ENCODE measurements at regions not wholly inside any gene's neighbourhood (a gene's known extent, or its start where the extent isn't known, plus 50 kb on each side); places are given as distances from the start of the nearest gene placed in this dataset.

DNA sequence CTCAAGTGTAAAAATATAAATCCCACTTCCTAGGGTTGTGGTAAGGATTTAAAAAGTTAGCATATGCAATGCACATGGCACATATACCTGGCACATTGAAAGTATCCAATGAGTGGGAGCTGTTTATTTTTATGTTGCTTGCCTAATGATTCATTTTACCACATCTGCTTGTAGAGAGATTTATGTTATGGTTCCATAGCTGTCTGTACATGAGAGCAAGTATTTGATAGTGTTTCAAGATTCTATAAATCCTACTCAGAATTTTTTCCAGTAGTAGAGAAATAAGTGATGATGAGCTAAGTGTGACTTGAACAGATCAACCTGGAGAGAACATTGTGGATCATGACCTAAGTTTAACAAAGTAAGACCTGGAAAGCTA lies 125.3 kb upstream of the SPTLC3 start:
- Mint-ChIP-seq H3K27me3 (ENCODE audit: low read depth in 3 of 3) (peaks cover 0 to 6% (median 0%) of the 10 kb centered on the region in 3 donors), H3K9me3 (no peaks in the 10 kb centered on the region), H3K4me1 (no peaks in the 10 kb centered on the region), H3K36me3 (no peaks in the 10 kb centered on the region), H3K27ac (no peak overlapping the region), H3K4me3 (no peak overlapping the region)
- H2AFZ ChIP-seq (ENCODE audit: insufficient read depth, low read depth, low read length, poor library complexity, severe bottlenecking): no peak overlapping the region
- no peaks in the 10 kb centered on the region for H3K9me3 ChIP-seq (replicated peaks in 1 of 2; ENCODE audit: control insufficient read depth in 1 of 2, insufficient read depth in 1 of 2, low read length in 2 of 2)
- H3K27ac ChIP-seq (ENCODE audit: low read depth in 1 of 2, low read length in 2 of 2): no peak overlapping the region
- no peaks in the 10 kb centered on the region for H3K27me3 ChIP-seq (ENCODE audit: control insufficient read depth in 2 of 2, insufficient read depth in 2 of 2, low read length in 2 of 2)
- no peak overlapping the region for H3K4me3 ChIP-seq (replicated peaks in 1 of 3; ENCODE audit: low read depth in 2 of 3, low read length in 3 of 3)
- H3K9ac ChIP-seq (ENCODE audit: insufficient read depth, low read length, poor library complexity, severe bottlenecking): no peak overlapping the region
- H3K79me2 ChIP-seq (ENCODE audit: insufficient read depth, low read length): no peaks in the 10 kb centered on the region
- intact Hi-C loops (cut with micrococcal nuclease): no loop called here
- TF ChIP-seq, protein P1, sequence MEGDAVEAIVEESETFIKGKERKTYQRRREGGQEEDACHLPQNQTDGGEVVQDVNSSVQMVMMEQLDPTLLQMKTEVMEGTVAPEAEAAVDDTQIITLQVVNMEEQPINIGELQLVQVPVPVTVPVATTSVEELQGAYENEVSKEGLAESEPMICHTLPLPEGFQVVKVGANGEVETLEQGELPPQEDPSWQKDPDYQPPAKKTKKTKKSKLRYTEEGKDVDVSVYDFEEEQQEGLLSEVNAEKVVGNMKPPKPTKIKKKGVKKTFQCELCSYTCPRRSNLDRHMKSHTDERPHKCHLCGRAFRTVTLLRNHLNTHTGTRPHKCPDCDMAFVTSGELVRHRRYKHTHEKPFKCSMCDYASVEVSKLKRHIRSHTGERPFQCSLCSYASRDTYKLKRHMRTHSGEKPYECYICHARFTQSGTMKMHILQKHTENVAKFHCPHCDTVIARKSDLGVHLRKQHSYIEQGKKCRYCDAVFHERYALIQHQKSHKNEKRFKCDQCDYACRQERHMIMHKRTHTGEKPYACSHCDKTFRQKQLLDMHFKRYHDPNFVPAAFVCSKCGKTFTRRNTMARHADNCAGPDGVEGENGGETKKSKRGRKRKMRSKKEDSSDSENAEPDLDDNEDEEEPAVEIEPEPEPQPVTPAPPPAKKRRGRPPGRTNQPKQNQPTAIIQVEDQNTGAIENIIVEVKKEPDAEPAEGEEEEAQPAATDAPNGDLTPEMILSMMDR (IDR thresholded peaks at IDR 0.05): no peak
- DNase-seq: no peak
- no peak overlapping the region for H3K4me2 ChIP-seq (replicated peaks; ENCODE audit: extremely low read depth, low read length, poor library complexity, severe bottlenecking)
- no peaks in the 10 kb centered on the region for H3K36me3 ChIP-seq (replicated peaks in 1 of 2; ENCODE audit: control insufficient read depth in 1 of 2, insufficient read depth in 2 of 2, low read length in 2 of 2)
- H4K20me1 ChIP-seq (ENCODE audit: insufficient read depth, low read length): no peaks in the 10 kb centered on the region
- no peaks in the 10 kb centered on the region for H3K4me1 ChIP-seq (ENCODE audit: control insufficient read depth in 1 of 2, insufficient read depth in 2 of 2, low read length in 2 of 2)

DNA sequence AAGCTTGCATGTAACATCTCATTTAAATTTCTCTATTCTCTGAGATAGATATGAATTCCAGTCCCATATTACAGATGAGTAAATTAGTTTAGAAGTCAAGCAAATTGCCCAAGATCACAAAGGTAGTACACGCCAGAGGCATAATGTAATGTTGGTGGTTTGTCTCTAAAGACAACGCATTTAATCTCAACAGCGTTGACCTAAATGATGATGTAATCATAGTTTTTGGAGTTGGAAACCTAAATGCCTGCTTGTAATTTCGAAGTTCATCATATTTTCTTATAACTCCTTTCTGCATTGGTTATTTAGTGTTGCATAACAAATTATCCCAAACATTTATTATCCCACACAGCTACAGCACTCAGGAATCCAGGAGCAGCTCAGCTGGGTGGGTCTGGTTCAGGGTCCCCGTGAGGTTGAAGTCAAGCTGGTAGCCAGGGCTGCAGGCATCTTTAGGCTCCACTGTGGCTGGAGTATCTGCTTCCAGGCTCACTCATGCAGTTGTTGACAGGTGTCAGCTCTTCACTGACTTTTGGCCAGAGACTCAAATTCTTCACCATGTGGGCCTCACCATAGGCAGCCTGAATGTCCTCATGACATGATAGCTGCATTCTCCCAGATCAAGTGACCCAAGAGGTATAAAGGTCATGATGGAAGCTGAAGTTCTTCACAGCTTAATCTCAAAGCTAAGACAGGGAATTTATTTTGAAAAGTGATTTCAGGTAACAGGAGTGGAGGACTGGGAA lies 122.0 kb upstream of the SPTLC3 start:
- no peak overlapping the region for H3K4me3 Mint-ChIP-seq
- Histone ChIP-seq H3K36me3 (replicated peaks in 1 of 2; ENCODE audit: control insufficient read depth in 1 of 2, insufficient read depth in 2 of 2, low read length in 2 of 2) (no peaks in the 10 kb centered on the region), H3K27me3 (ENCODE audit: control insufficient read depth in 2 of 2, insufficient read depth in 2 of 2, low read length in 2 of 2) (no peaks in the 10 kb centered on the region), H4K20me1 (ENCODE audit: insufficient read depth, low read length) (no peaks in the 10 kb centered on the region), H3K4me3 (replicated peaks in 1 of 3; ENCODE audit: low read depth in 2 of 3, low read length in 3 of 3) (no peak overlapping the region), H3K27ac (ENCODE audit: low read depth in 1 of 2, low read length in 2 of 2) (no peak overlapping the region), H3K9ac (ENCODE audit: insufficient read depth, low read length, poor library complexity, severe bottlenecking) (no peak overlapping the region), H3K79me2 (ENCODE audit: insufficient read depth, low read length) (no peaks in the 10 kb centered on the region), H2AFZ (ENCODE audit: insufficient read depth, low read depth, low read length, poor library complexity, severe bottlenecking) (no peak overlapping the region), H3K9me3 (replicated peaks in 1 of 2; ENCODE audit: control insufficient read depth in 1 of 2, insufficient read depth in 1 of 2, low read length in 2 of 2) (no peaks in the 10 kb centered on the region), H3K4me1 (ENCODE audit: control insufficient read depth in 1 of 2, insufficient read depth in 2 of 2, low read length in 2 of 2) (no peaks in the 10 kb centered on the region), H3K4me2 (replicated peaks; ENCODE audit: extremely low read depth, low read length, poor library complexity, severe bottlenecking) (no peak overlapping the region)
- no peak overlapping the region for H3K27ac Mint-ChIP-seq
- DNase-seq: no peak
- peaks cover 2 to 5% (median 4%) of the 10 kb centered on the region in 3 donors for H3K27me3 Mint-ChIP-seq (ENCODE audit: low read depth in 3 of 3)
- 78% methylated on average over 1 of the region's 5 CpGs for WGBS (ENCODE audit: insufficient coverage)
- TF ChIP-seq, protein P1 (IDR thresholded peaks at IDR 0.05): no peak
- H3K4me1 Mint-ChIP-seq: no peaks in the 10 kb centered on the region
- intact Hi-C loops (cut with micrococcal nuclease): no loop called here
- no peaks in the 10 kb centered on the region for H3K36me3 Mint-ChIP-seq
- H3K9me3 Mint-ChIP-seq: peaks cover 0 to 9% (median 0%) of the 10 kb centered on the region in 7 donors

Data from CD14-positive monocyte (primary cell).